ENCODE measurements at regions not wholly inside any gene's neighbourhood (a gene's known extent, or its start where the extent isn't known, plus 50 kb on each side); places are given as distances from the start of the nearest gene placed in this dataset.
"Not testable (repeated sequence)": the region's sequence is repeated elsewhere in the genome, so short reads cannot be mapped to it uniquely, and the experiment has no call there.

- no peak for DNase-seq (ENCODE audit: extremely low spot score, insufficient read length, low read depth)
- no peak for FAIRE-seq
Observed at GRCh38 chr11:98207086-98207485, 813.7 kb upstream of the CNTN5 start.

- no peak for DNase-seq (ENCODE audit: extremely low spot score, insufficient read length, low read depth)
- no peak for FAIRE-seq
Observed at GRCh38 chr11:98227278-98227677, 793.5 kb upstream of the CNTN5 start.

GRCh38 chr11:98230678-98231077, 790.1 kb upstream of the CNTN5 start:
- FAIRE-seq = no peak
- DNase-seq (ENCODE audit: extremely low spot score, insufficient read length, low read depth) = no peak

GRCh38 chr11:98234698-98235097, 786.1 kb upstream of the CNTN5 start:
- no peak for DNase-seq (ENCODE audit: extremely low spot score, insufficient read length, low read depth)
- FAIRE-seq = no peak

GRCh38 chr11:98243897-98244296, 776.9 kb upstream of the CNTN5 start:
- FAIRE-seq = no peak

GRCh38 chr11:98260983-98261382, 759.8 kb upstream of the CNTN5 start:
- no peak for FAIRE-seq
- no peak for DNase-seq (ENCODE audit: extremely low spot score, insufficient read length, low read depth)

More at GRCh38 chr11:98243897-98244296, 776.9 kb upstream of the CNTN5 start:
- no peak for DNase-seq (ENCODE audit: extremely low spot score, insufficient read length, low read depth)

GRCh38 chr11:98277251-98277912, 743.4 kb upstream of the CNTN5 start:
- FAIRE-seq (no peak), DNase-seq (ENCODE audit: extremely low spot score, insufficient read length, low read depth) (no peak)

- no peak for FAIRE-seq
- no peak for DNase-seq (ENCODE audit: extremely low spot score, insufficient read length, low read depth)
Observed at GRCh38 chr11:98289617-98290263, 731.0 kb upstream of the CNTN5 start.

GRCh38 chr11:98296091-98296880, 724.5 kb upstream of the CNTN5 start:
- no peak for DNase-seq (ENCODE audit: extremely low spot score, insufficient read length, low read depth)
- FAIRE-seq = no peak

GRCh38 chr11:98300719-98301118, 720.0 kb upstream of the CNTN5 start:
- no peak for FAIRE-seq
- no peak for DNase-seq (ENCODE audit: extremely low spot score, insufficient read length, low read depth)

GRCh38 chr11:98307827-98308491, 712.8 kb upstream of the CNTN5 start:
- FAIRE-seq (no peak), DNase-seq (ENCODE audit: extremely low spot score, insufficient read length, low read depth) (no peak)

- not testable (repeated sequence) for FAIRE-seq
Observed at GRCh38 chr11:98330306-98330705, 690.4 kb upstream of the CNTN5 start.

GRCh38 chr11:98358551-98358950, 662.2 kb upstream of the CNTN5 start:
- DNase-seq (ENCODE audit: extremely low spot score, insufficient read length, low read depth) (no peak), FAIRE-seq (no peak)

More at GRCh38 chr11:98330306-98330705, 690.4 kb upstream of the CNTN5 start:
- DNase-seq (ENCODE audit: extremely low spot score, insufficient read length, low read depth) = not testable (repeated sequence)

GRCh38 chr11:98365190-98365589, 655.6 kb upstream of the CNTN5 start:
- DNase-seq (ENCODE audit: extremely low spot score, insufficient read length, low read depth) = no peak
- no peak for FAIRE-seq

- FAIRE-seq = no peak
- DNase-seq (ENCODE audit: extremely low spot score, insufficient read length, low read depth) = no peak
Observed at GRCh38 chr11:98365941-98366340, 654.8 kb upstream of the CNTN5 start.

GRCh38 chr11:98390391-98390790, 630.4 kb upstream of the CNTN5 start:
- DNase-seq (ENCODE audit: extremely low spot score, insufficient read length, low read depth) (no peak), FAIRE-seq (no peak)

- not testable (repeated sequence) for DNase-seq (ENCODE audit: extremely low spot score, insufficient read length, low read depth); FAIRE-seq
Observed at GRCh38 chr11:98394500-98394899, 626.2 kb upstream of the CNTN5 start.

GRCh38 chr11:98398508-98398907, 622.2 kb upstream of the CNTN5 start:
- FAIRE-seq (no peak), DNase-seq (ENCODE audit: extremely low spot score, insufficient read length, low read depth) (no peak)

- FAIRE-seq = no peak
Observed at GRCh38 chr11:98409069-98409468, 611.7 kb upstream of the CNTN5 start.

GRCh38 chr11:98411777-98412176, 609.0 kb upstream of the CNTN5 start:
- FAIRE-seq (no peak), DNase-seq (ENCODE audit: extremely low spot score, insufficient read length, low read depth) (no peak)

More at GRCh38 chr11:98409069-98409468, 611.7 kb upstream of the CNTN5 start:
- DNase-seq (ENCODE audit: extremely low spot score, insufficient read length, low read depth) = no peak

Data from GM18507 (cell line).